ENCODE measurements at regions not wholly inside any gene's neighbourhood (a gene's known extent, or its start where the extent isn't known, plus 50 kb on each side); places are given as distances from the start of the nearest gene placed in this dataset.

- intact Hi-C loops (cut with DNase I), result no loop called here
- no peak overlapping the region for H3K27ac ChIP-seq
- no peaks in the 10 kb centered on the region for H3K36me3 ChIP-seq
- no peak for TF ChIP-seq CTCF (IDR thresholded peaks at IDR 0.05)
- TF ChIP-seq POLR2A (IDR thresholded peaks at IDR 0.05), result no peak
- TF ChIP-seq EP300 (IDR thresholded peaks at IDR 0.05), result no peak
- no peaks in the 10 kb centered on the region for H3K9me3 ChIP-seq
- H3K4me3 ChIP-seq, result no peak overlapping the region
- DNase-seq, result no peak
- 91 to 96% (median 96%) methylated on average over 2 of the region's 2 CpGs for WGBS, 3 donors
- H3K4me1 ChIP-seq (ENCODE audit: insufficient read depth), result no peaks in the 10 kb centered on the region
- no peaks in the 10 kb centered on the region for H3K27me3 ChIP-seq
These were observed 50.8 kb upstream of the MBOAT1 start for GRCh38 chr6:20263059-20263458.

GRCh38 chr6:20265842-20266241 is 53.6 kb upstream of the MBOAT1 start:
- 45 to 57% (median 49%) methylated on average over 3 of the region's 3 CpGs for WGBS, 3 donors
- Histone ChIP-seq H3K36me3 (no peaks in the 10 kb centered on the region), H3K27me3 (no peaks in the 10 kb centered on the region), H3K27ac (no peak overlapping the region), H3K4me3 (no peak overlapping the region), H3K9me3 (no peaks in the 10 kb centered on the region), H3K4me1 (ENCODE audit: insufficient read depth) (no peaks in the 10 kb centered on the region)
- DNase-seq, result no peak
- intact Hi-C loops (cut with DNase I), result no loop called here
- TF ChIP-seq POLR2A (IDR thresholded peaks at IDR 0.05), result no peak
- TF ChIP-seq EP300 (IDR thresholded peaks at IDR 0.05), result no peak
- no peak for TF ChIP-seq CTCF (IDR thresholded peaks at IDR 0.05)

DNA sequence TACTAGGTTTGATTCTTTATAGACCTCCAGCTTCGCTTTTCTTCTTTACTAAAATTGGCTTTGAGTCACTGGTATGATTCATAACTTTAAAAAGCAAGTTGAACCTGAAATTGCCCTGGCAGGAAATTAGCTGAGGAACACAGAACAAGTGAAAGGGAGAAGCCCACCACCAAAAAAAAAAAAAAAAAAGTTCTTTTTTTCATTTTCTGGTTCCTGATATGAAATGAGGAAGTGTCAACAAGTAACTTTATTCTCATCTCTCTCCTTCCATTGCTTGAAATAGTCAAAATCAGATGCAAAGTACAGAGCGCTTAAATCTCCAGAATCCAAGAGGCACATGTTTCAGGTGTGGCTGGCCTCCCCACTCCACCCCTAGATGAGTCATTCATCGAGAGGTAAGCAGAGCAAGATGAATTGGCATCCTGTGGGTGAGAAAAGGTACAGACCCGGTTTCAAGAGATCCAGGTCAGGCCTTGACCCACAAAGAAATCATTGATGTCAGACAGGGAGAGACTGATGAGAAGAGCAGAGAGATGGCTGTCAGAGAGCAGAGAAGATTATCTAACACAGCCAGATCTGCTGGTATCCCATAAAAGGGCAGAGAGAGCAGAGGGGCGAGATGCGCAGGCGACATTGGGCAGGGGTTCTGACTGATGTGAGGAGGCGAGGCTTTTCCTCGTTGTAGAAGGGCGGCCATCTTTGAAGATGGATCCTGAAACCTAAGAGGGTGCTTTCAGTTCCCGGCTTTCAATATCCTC is 54.8 kb upstream of the MBOAT1 start:
- intact Hi-C loops (cut with DNase I), result no loop called here
- no peak overlapping the region for H3K27ac ChIP-seq
- no peak for DNase-seq
- H3K27me3 ChIP-seq, result no peaks in the 10 kb centered on the region
- no peak overlapping the region for H3K4me3 ChIP-seq
- H3K4me1 ChIP-seq (ENCODE audit: insufficient read depth), result no peaks in the 10 kb centered on the region
- no peaks in the 10 kb centered on the region for H3K9me3 ChIP-seq
- no peaks in the 10 kb centered on the region for H3K36me3 ChIP-seq
- 81 to 86% (median 83%) methylated on average over 11 of the region's 11 CpGs for WGBS, 3 donors
- no peak for TF ChIP-seq EP300 (IDR thresholded peaks at IDR 0.05)
- TF ChIP-seq CTCF (IDR thresholded peaks at IDR 0.05), result no peak
- TF ChIP-seq POLR2A (IDR thresholded peaks at IDR 0.05), result no peak

DNA sequence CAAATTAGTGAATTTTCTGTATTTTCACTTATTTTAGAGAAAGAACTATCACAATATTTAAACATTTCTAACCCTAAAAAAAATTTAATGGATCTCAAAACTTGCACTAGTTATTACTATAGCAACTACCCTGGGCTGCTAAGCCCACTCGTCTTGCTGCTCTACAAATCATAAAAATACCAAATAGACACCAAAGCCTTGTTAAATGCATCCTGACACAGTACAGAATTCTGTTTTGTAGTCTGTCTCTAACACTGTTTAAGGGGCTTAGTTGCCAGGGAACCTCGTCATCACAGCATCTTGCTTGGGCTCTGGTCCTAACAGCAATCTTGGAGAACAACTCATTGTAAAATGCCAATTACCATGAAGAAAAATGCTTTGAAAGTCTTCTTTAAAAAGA is 56.9 kb upstream of the MBOAT1 start:
- no peak overlapping the region for H3K4me3 ChIP-seq
- no peak overlapping the region for H3K27ac ChIP-seq
- no peaks in the 10 kb centered on the region for H3K9me3 ChIP-seq
- H3K4me1 ChIP-seq (ENCODE audit: insufficient read depth), result no peaks in the 10 kb centered on the region
- no peaks in the 10 kb centered on the region for H3K36me3 ChIP-seq
- DNase-seq, result no peak
- no peak for TF ChIP-seq CTCF (IDR thresholded peaks at IDR 0.05)
- no peak for TF ChIP-seq EP300 (IDR thresholded peaks at IDR 0.05)
- TF ChIP-seq POLR2A (IDR thresholded peaks at IDR 0.05), result no peak
- 66 to 87% (median 85%) methylated on average over 2 of the region's 2 CpGs for WGBS, 3 donors
- intact Hi-C loops (cut with DNase I), result no loop called here
- H3K27me3 ChIP-seq, result no peaks in the 10 kb centered on the region
